BLaER1 (cell line): ENCODE measurements at regions not wholly inside any gene's neighbourhood (a gene's known extent, or its start where the extent isn't known, plus 50 kb on each side); places are given as distances from the start of the nearest gene placed in this dataset.

ENCODE experiments used
- H3K27ac ChIP-seq: shearing (Covaris generic); formaldehyde crosslinking; 2 replicates; pipeline ENCODE4 v1.8.1; 2022
- H3K27me3 ChIP-seq: shearing (Covaris generic); formaldehyde crosslinking; 2 replicates; pipeline ENCODE4 v1.8.1; 2022
- H3K36me3 ChIP-seq: shearing (Covaris generic); formaldehyde crosslinking; 2 replicates; pipeline ENCODE4 v1.8.1; 2022
- H3K4me1 ChIP-seq: shearing (Covaris generic); formaldehyde crosslinking; 2 replicates; pipeline ENCODE4 v1.8.1; 2022
- H3K4me2 ChIP-seq: shearing (Covaris generic); formaldehyde crosslinking; 2 replicates; pipeline ENCODE4 v1.8.1; 2022
- H3K4me3 ChIP-seq: shearing (Covaris generic); formaldehyde crosslinking; 2 replicates; pipeline ENCODE4 v1.8.1; 2022
- H3K9ac ChIP-seq: shearing (Covaris generic); formaldehyde crosslinking; 2 replicates; pipeline ENCODE4 v1.8.1; 2022
- H3K9me3 ChIP-seq: shearing (Covaris generic); formaldehyde crosslinking; 2 replicates; pipeline ENCODE4 v1.8.1; 2022
- H4K20me1 ChIP-seq: shearing (Covaris generic); formaldehyde crosslinking; 2 replicates; pipeline ENCODE4 v1.8.1; 2022
- Cebpa-rat ChIP-seq: shearing (Covaris generic); IDR thresholded peaks from 2 replicates; pipeline ENCODE4 v1.8.1; 2022

GRCh38 chr12:116427200-116427930, 131.8 kb upstream of the MAP1LC3B2 start:
- H3K4me3 ChIP-seq: no peak overlapping the region
- no peak for TF ChIP-seq Cebpa-rat
- no peaks in the 10 kb centered on the region for H3K36me3 ChIP-seq
- no peaks in the 10 kb centered on the region for H4K20me1 ChIP-seq
- H3K9ac ChIP-seq: no peak overlapping the region
- no peaks in the 10 kb centered on the region for H3K27me3 ChIP-seq
- no peak overlapping the region for H3K27ac ChIP-seq
- no peaks in the 10 kb centered on the region for H3K4me1 ChIP-seq
- peaks cover 7% of the 10 kb centered on the region; the same call in 1 of the 2 replicates for H3K9me3 ChIP-seq
- H3K4me2 ChIP-seq: no peak overlapping the region

GRCh38 chr12:116429826-116430360, 129.3 kb upstream of the MAP1LC3B2 start:
- peaks cover 23% of the 10 kb centered on the region for H3K4me1 ChIP-seq
- no peak for TF ChIP-seq Cebpa-rat

DNA sequence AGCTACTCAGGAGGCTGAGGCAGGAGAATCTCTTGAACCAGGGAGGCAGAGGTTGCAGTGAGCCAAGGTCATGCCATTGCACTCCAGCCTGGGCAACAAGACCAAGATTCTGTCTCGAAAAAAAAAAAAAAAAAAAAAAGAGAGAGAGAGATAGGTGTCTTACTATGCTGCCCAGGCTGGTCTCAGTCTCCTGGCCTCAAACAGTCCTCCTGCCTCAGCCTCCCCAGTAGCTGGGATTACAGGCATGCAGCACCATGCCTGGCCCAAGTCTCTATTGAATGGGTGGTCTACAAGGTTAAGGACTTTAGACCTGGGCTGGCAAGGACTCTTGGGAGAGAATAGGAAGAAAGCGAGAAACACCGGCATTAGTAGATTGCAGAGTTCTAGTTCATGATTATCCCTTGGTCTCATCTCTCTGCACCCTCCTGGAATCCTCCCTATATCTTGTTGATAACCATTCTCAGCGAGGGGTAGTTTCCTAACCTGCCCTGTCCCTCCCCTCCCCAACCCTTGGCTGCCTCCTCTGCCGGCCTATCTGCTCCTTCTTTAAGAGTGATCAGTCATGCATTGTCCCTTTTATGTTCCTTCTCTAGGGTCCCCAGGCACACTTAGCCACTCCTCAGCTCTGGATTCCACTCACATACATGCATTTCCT, 128.1 kb upstream of the MAP1LC3B2 start:
- Histone ChIP-seq H3K4me1 (peaks cover 23% of the 10 kb centered on the region), H3K9ac (no peak overlapping the region), H3K4me2 (no peak overlapping the region), H3K36me3 (no peaks in the 10 kb centered on the region), H3K27me3 (no peaks in the 10 kb centered on the region), H3K9me3 (peaks cover 11% of the 10 kb centered on the region; the same call in 1 of the 2 replicates), H4K20me1 (no peaks in the 10 kb centered on the region), H3K27ac (no peak overlapping the region), H3K4me3 (no peak overlapping the region)
- TF ChIP-seq Cebpa-rat: no peak

More at GRCh38 chr12:116429826-116430360, 129.3 kb upstream of the MAP1LC3B2 start:
- H3K4me3 ChIP-seq: no peak overlapping the region
- H3K27me3 ChIP-seq: no peaks in the 10 kb centered on the region
- peaks cover 11% of the 10 kb centered on the region; the same call in 1 of the 2 replicates for H3K9me3 ChIP-seq
- H3K9ac ChIP-seq: no peak overlapping the region
- no peaks in the 10 kb centered on the region for H3K36me3 ChIP-seq
- no peak overlapping the region for H3K4me2 ChIP-seq
- H3K27ac ChIP-seq: no peak overlapping the region
- no peaks in the 10 kb centered on the region for H4K20me1 ChIP-seq

DNA sequence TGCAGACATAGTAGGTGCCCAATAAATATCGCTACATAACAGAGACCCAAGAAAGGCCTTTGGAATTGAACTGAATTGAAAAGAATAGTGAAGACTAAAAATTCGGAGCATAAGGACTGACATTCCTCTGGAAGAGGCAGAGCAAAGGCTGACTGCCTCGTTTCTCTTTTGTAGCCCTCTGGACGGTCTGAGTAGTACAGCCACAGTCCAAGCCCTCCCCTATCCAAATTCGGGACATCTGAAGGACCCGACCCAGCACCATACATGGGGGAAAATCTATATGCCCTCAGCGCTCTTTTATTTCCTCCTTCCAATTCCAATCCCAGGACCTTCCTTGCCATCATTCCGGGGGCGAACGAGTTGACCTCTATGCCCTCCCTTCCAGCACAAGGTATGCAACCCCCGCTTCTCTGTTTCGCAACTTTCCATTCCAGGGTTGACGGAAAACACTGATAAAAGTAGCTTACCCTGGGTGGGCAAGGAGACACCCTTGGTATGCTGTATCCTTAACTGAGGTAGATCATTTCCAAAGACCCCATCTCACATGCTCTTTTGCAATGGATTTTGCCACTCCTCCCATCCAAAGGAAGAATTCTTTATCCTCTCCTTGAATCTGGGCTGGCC, 127.4 kb upstream of the MAP1LC3B2 start:
- H3K4me2 ChIP-seq: no peak overlapping the region
- no peak overlapping the region for H3K27ac ChIP-seq
- H3K27me3 ChIP-seq: no peaks in the 10 kb centered on the region
- no peak for TF ChIP-seq Cebpa-rat
- no peak overlapping the region for H3K9ac ChIP-seq
- H3K4me1 ChIP-seq: peaks cover 23% of the 10 kb centered on the region
- H3K36me3 ChIP-seq: no peaks in the 10 kb centered on the region
- H3K4me3 ChIP-seq: no peak overlapping the region
- H4K20me1 ChIP-seq: no peaks in the 10 kb centered on the region
- peaks cover 11% of the 10 kb centered on the region; the same call in 1 of the 2 replicates for H3K9me3 ChIP-seq

GRCh38 chr12:116432314-116432750, 126.8 kb upstream of the MAP1LC3B2 start:
- Histone ChIP-seq H3K4me1 (peaks cover 23% of the 10 kb centered on the region), H3K9ac (no peak overlapping the region), H4K20me1 (no peaks in the 10 kb centered on the region), H3K27me3 (no peaks in the 10 kb centered on the region), H3K27ac (no peak overlapping the region), H3K4me2 (no peak overlapping the region), H3K9me3 (peaks cover 11% of the 10 kb centered on the region; the same call in 1 of the 2 replicates), H3K4me3 (no peak overlapping the region), H3K36me3 (no peaks in the 10 kb centered on the region)
- no peak for TF ChIP-seq Cebpa-rat

DNA sequence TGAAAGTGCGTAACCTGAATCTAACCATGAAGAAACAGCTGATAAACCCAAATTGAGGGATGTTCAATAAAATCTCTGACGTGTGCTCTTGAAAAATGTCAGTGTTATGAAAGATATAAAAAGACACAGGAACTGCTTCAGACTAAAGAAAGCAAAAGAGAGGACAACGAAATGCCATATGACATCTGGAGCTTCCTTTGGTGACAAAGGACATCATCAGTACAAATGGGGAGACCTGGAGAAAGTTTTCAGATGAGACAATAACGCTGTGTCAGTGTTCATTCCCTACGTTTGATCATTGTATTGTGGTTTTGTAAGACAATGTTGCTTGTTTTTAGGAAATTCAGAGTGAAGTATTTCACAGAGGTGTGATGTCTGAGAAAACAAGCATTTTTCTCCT, 125.9 kb upstream of the MAP1LC3B2 start:
- H3K9ac ChIP-seq: no peak overlapping the region
- no peak for TF ChIP-seq Cebpa-rat

GRCh38 chr12:116434155-116435011, 124.8 kb upstream of the MAP1LC3B2 start:
- TF ChIP-seq Cebpa-rat: peak; percentile 76
- peak overlapping the region; percentile 34 for H3K4me2 ChIP-seq

More for the DNA sequence above, 125.9 kb upstream of the MAP1LC3B2 start:
- Histone ChIP-seq H3K36me3 (no peaks in the 10 kb centered on the region), H3K27ac (no peak overlapping the region), H3K27me3 (no peaks in the 10 kb centered on the region), H4K20me1 (no peaks in the 10 kb centered on the region), H3K4me3 (no peak overlapping the region), H3K9me3 (peaks cover 11% of the 10 kb centered on the region; the same call in 1 of the 2 replicates), H3K4me1 (peaks cover 23% of the 10 kb centered on the region), H3K4me2 (peak overlapping the region; percentile 34)

DNA sequence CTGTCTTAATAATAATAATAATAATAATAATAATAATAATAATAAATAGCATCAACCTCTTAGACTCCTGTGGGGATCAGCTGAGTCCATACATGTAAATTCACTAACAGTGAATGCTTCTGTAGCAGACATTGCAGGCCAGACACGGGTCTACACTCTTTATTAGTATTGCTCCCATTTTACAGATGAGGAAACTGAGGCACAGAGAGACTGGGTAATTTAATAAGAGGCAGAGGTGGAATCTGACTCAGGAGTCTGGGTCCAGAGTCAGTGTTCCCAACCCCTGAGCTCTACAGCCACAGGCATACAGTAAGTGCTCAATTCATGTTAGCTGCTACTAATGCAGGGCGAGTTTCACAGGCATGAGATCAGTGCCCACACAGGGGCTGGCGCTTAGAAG, 123.2 kb upstream of the MAP1LC3B2 start:
- Histone ChIP-seq H3K27me3 (no peaks in the 10 kb centered on the region), H3K4me3 (no peak overlapping the region), H3K27ac (no peak overlapping the region), H4K20me1 (no peaks in the 10 kb centered on the region), H3K4me1 (peaks cover 28% of the 10 kb centered on the region), H3K9me3 (peaks cover 11% of the 10 kb centered on the region; the same call in 1 of the 2 replicates), H3K4me2 (no peak overlapping the region), H3K36me3 (no peaks in the 10 kb centered on the region), H3K9ac (no peak overlapping the region)
- no peak for TF ChIP-seq Cebpa-rat

More at GRCh38 chr12:116434155-116435011, 124.8 kb upstream of the MAP1LC3B2 start:
- no peaks in the 10 kb centered on the region for H4K20me1 ChIP-seq
- no peak overlapping the region for H3K4me3 ChIP-seq
- H3K9me3 ChIP-seq: peaks cover 11% of the 10 kb centered on the region; the same call in 1 of the 2 replicates
- H3K27me3 ChIP-seq: no peaks in the 10 kb centered on the region
- H3K9ac ChIP-seq: no peak overlapping the region
- peak overlapping the region; percentile 12; the same call in 1 of the 2 replicates for H3K27ac ChIP-seq
- no peaks in the 10 kb centered on the region for H3K36me3 ChIP-seq
- H3K4me1 ChIP-seq: peaks cover 23% of the 10 kb centered on the region
